GM18517 (cell line): ENCODE measurements at regions not wholly inside any gene's neighbourhood (a gene's known extent, or its start where the extent isn't known, plus 50 kb on each side); places are given as distances from the start of the nearest gene placed in this dataset.
"Not testable (repeated sequence)": the region's sequence is repeated elsewhere in the genome, so short reads cannot be mapped to it uniquely, and the experiment has no call there.

ENCODE experiments used
- ATAC-seq: cut with Tn5 transposase; IDR thresholded peaks from one replicate; pipeline ENCODE4 v1.9.1; 2021; ENCODE audit warnings: mild to moderate bottlenecking, moderate library complexity; ENCODE audit not compliant: unreplicated experiment

GRCh38 chr2:89756616-89757015, 1065.1 kb downstream of the RPIA start:
- not testable (repeated sequence) for ATAC-seq

GRCh38 chr2:89758332-89759026, 1067.0 kb downstream of the RPIA start:
- not testable (repeated sequence) for ATAC-seq

- not testable (repeated sequence) for ATAC-seq
Measured at GRCh38 chr2:89760762-89761161, 1069.3 kb downstream of the RPIA start.

GRCh38 chr2:89761171-89761570, 1069.7 kb downstream of the RPIA start:
- not testable (repeated sequence) for ATAC-seq

GRCh38 chr2:89761863-89762262, 1070.4 kb downstream of the RPIA start:
- not testable (repeated sequence) for ATAC-seq

- not testable (repeated sequence) for ATAC-seq
Measured at GRCh38 chr2:89762461-89763253, 1071.2 kb downstream of the RPIA start.

- ATAC-seq, result no peak
Measured at GRCh38 chr2:89763254-89763580, 1071.7 kb downstream of the RPIA start.

- ATAC-seq, result no peak
Measured at GRCh38 chr2:89763581-89764485, 1072.4 kb downstream of the RPIA start.

GRCh38 chr2:89764571-89765360, 1073.3 kb downstream of the RPIA start:
- ATAC-seq, result not testable (repeated sequence)

GRCh38 chr2:89765361-89765718, 1073.9 kb downstream of the RPIA start:
- not testable (repeated sequence) for ATAC-seq

GRCh38 chr2:89766141-89766990, 1074.9 kb downstream of the RPIA start:
- ATAC-seq, result not testable (repeated sequence)

- not testable (repeated sequence) for ATAC-seq
Measured at GRCh38 chr2:89767058-89767457, 1075.6 kb downstream of the RPIA start.

GRCh38 chr2:89767572-89768435, 1076.3 kb downstream of the RPIA start:
- ATAC-seq, result no peak

- no peak for ATAC-seq
Measured at GRCh38 chr2:89775885-89776284, 1084.4 kb downstream of the RPIA start.

GRCh38 chr2:89780318-89780717, 1088.8 kb downstream of the RPIA start:
- no peak for ATAC-seq

- ATAC-seq, result no peak
Measured at GRCh38 chr2:89781962-89782361, 1090.5 kb downstream of the RPIA start.

GRCh38 chr2:89784960-89785359, 1093.5 kb downstream of the RPIA start:
- ATAC-seq, result no peak

- ATAC-seq, result not testable (repeated sequence)
Measured at GRCh38 chr2:89785528-89785927, 1094.1 kb downstream of the RPIA start.

- not testable (repeated sequence) for ATAC-seq
Measured at GRCh38 chr2:89786642-89787041, 1095.2 kb downstream of the RPIA start.
